ENCODE measurements at regions not wholly inside any gene's neighbourhood (a gene's known extent, or its start where the extent isn't known, plus 50 kb on each side); places are given as distances from the start of the nearest gene placed in this dataset.

GRCh38 chrX:38992441-38993096 lies 191.3 kb downstream of the MID1IP1 start:
- no peak overlapping the region for H3K4me2 ChIP-seq (ENCODE audit: low read length)
- H3K27me3 ChIP-seq (ENCODE audit: insufficient read depth, low read length), result no peaks in the 10 kb centered on the region
- H3K27ac ChIP-seq (ENCODE audit: low read depth, low read length, poor library complexity, severe bottlenecking), result no peak overlapping the region
- H3K9ac ChIP-seq (ENCODE audit: low read length), result no peak overlapping the region
- no peaks in the 10 kb centered on the region for H3F3A ChIP-seq (ENCODE audit: insufficient read depth, low read length)
- no peak overlapping the region for H3K4me3 ChIP-seq (ENCODE audit: low read depth, low read length, poor library complexity, severe bottlenecking)
- H3K9me2 ChIP-seq (ENCODE audit: low read depth, low read length), result no peaks in the 10 kb centered on the region
- no peaks in the 10 kb centered on the region for H3K9me3 ChIP-seq (ENCODE audit: low read length)
- no peaks in the 10 kb centered on the region for H3K79me2 ChIP-seq (ENCODE audit: insufficient read depth, low read length)
- no peaks in the 10 kb centered on the region for H4K20me1 ChIP-seq (ENCODE audit: insufficient read depth, low read length)
- TF ChIP-seq CTCF (IDR thresholded peaks at IDR 0.05; ENCODE audit: low read length) (no peak), EZH2 (IDR thresholded peaks at IDR 0.05; ENCODE audit: borderline replicate concordance, low read length) (no peak)
- no peaks in the 10 kb centered on the region for H3K4me1 ChIP-seq (ENCODE audit: insufficient read depth, low read length, severe bottlenecking)
- no peak overlapping the region for H2AFZ ChIP-seq (ENCODE audit: low read length)
- no peaks in the 10 kb centered on the region for H3K36me3 ChIP-seq (ENCODE audit: insufficient read depth, low read length)

- Histone ChIP-seq H4K20me1 (ENCODE audit: insufficient read depth, low read length) (no peaks in the 10 kb centered on the region), H2AFZ (ENCODE audit: low read length) (no peak overlapping the region), H3K9me3 (ENCODE audit: low read length) (no peaks in the 10 kb centered on the region), H3K4me2 (ENCODE audit: low read length) (no peak overlapping the region), H3K27ac (ENCODE audit: low read depth, low read length, poor library complexity, severe bottlenecking) (no peak overlapping the region), H3F3A (ENCODE audit: insufficient read depth, low read length) (no peaks in the 10 kb centered on the region), H3K4me3 (ENCODE audit: low read depth, low read length, poor library complexity, severe bottlenecking) (no peak overlapping the region), H3K36me3 (ENCODE audit: insufficient read depth, low read length) (no peaks in the 10 kb centered on the region), H3K27me3 (ENCODE audit: insufficient read depth, low read length) (no peaks in the 10 kb centered on the region), H3K9ac (ENCODE audit: low read length) (no peak overlapping the region), H3K9me2 (ENCODE audit: low read depth, low read length) (no peaks in the 10 kb centered on the region), H3K4me1 (ENCODE audit: insufficient read depth, low read length, severe bottlenecking) (no peaks in the 10 kb centered on the region), H3K79me2 (ENCODE audit: insufficient read depth, low read length) (no peaks in the 10 kb centered on the region)
- TF ChIP-seq EZH2 (IDR thresholded peaks at IDR 0.05; ENCODE audit: borderline replicate concordance, low read length) (no peak), CTCF (IDR thresholded peaks at IDR 0.05; ENCODE audit: low read length) (no peak)
These were observed 192.2 kb downstream of the MID1IP1 start for GRCh38 chrX:38993500-38993899.

GRCh38 chrX:38999099-38999498 lies 197.8 kb downstream of the MID1IP1 start:
- no peaks in the 10 kb centered on the region for H3K4me1 ChIP-seq (ENCODE audit: insufficient read depth, low read length, severe bottlenecking)
- no peak overlapping the region for H2AFZ ChIP-seq (ENCODE audit: low read length)
- H3K4me2 ChIP-seq (ENCODE audit: low read length), result no peak overlapping the region
- H3F3A ChIP-seq (ENCODE audit: insufficient read depth, low read length), result no peaks in the 10 kb centered on the region
- no peaks in the 10 kb centered on the region for H3K36me3 ChIP-seq (ENCODE audit: insufficient read depth, low read length)
- no peaks in the 10 kb centered on the region for H4K20me1 ChIP-seq (ENCODE audit: insufficient read depth, low read length)
- TF ChIP-seq CTCF (IDR thresholded peaks at IDR 0.05; ENCODE audit: low read length), result no peak
- TF ChIP-seq EZH2 (IDR thresholded peaks at IDR 0.05; ENCODE audit: borderline replicate concordance, low read length), result no peak
- H3K9me2 ChIP-seq (ENCODE audit: low read depth, low read length), result no peaks in the 10 kb centered on the region
- no peaks in the 10 kb centered on the region for H3K27me3 ChIP-seq (ENCODE audit: insufficient read depth, low read length)
- H3K9me3 ChIP-seq (ENCODE audit: low read length), result no peaks in the 10 kb centered on the region
- H3K4me3 ChIP-seq (ENCODE audit: low read depth, low read length, poor library complexity, severe bottlenecking), result no peak overlapping the region
- no peak overlapping the region for H3K27ac ChIP-seq (ENCODE audit: low read depth, low read length, poor library complexity, severe bottlenecking)
- H3K79me2 ChIP-seq (ENCODE audit: insufficient read depth, low read length), result no peaks in the 10 kb centered on the region
- H3K9ac ChIP-seq (ENCODE audit: low read length), result no peak overlapping the region
